ENCODE measurements at regions not wholly inside any gene's neighbourhood (a gene's known extent, or its start where the extent isn't known, plus 50 kb on each side); places are given as distances from the start of the nearest gene placed in this dataset.

DNA sequence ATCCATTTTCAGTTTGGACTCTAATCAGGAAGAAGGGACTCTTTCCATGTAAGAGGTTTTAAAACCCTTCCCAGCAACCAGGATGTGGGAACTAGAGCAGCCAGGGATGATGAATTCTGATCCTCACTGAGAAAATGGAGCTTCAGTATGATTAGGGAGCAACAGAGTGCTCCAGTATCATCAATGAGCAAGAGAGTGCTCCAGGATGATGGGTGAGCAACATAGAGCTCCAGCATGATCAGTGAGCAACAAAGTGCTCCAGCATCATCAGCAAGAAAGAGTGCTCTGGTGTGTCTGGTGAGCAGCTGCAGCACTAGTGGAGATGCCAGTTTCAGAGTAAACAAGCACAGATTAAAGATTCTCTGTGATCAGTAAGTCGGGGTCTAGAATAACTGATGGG, 106.4 kb upstream of the LPP start:
- TF ChIP-seq POLR2A (IDR thresholded peaks at IDR 0.05), result no peak
- TF ChIP-seq, protein P1, sequence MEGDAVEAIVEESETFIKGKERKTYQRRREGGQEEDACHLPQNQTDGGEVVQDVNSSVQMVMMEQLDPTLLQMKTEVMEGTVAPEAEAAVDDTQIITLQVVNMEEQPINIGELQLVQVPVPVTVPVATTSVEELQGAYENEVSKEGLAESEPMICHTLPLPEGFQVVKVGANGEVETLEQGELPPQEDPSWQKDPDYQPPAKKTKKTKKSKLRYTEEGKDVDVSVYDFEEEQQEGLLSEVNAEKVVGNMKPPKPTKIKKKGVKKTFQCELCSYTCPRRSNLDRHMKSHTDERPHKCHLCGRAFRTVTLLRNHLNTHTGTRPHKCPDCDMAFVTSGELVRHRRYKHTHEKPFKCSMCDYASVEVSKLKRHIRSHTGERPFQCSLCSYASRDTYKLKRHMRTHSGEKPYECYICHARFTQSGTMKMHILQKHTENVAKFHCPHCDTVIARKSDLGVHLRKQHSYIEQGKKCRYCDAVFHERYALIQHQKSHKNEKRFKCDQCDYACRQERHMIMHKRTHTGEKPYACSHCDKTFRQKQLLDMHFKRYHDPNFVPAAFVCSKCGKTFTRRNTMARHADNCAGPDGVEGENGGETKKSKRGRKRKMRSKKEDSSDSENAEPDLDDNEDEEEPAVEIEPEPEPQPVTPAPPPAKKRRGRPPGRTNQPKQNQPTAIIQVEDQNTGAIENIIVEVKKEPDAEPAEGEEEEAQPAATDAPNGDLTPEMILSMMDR (IDR thresholded peaks at IDR 0.05), result no peak
